ENCODE measurements at regions not wholly inside any gene's neighbourhood (a gene's known extent, or its start where the extent isn't known, plus 50 kb on each side); places are given as distances from the start of the nearest gene placed in this dataset.

- Histone ChIP-seq H3K27me3 (ENCODE audit: control insufficient read depth in 2 of 2, insufficient read depth in 2 of 2, low read length in 2 of 2) (no peaks in the 10 kb centered on the region), H3K4me1 (ENCODE audit: control insufficient read depth, extremely low read depth, insufficient read depth, low read length) (no peaks in the 10 kb centered on the region), H3K36me3 (ENCODE audit: control insufficient read depth in 2 of 2, extremely low read depth in 1 of 2, insufficient read depth in 2 of 2, low read length in 2 of 2) (no peaks in the 10 kb centered on the region), H3K9me3 (replicated peaks; ENCODE audit: control insufficient read depth, insufficient read depth, low read length) (peaks cover 3% of the 10 kb centered on the region), H3K27ac (ENCODE audit: insufficient read depth, low read depth, low read length) (no peak overlapping the region), H3K4me3 (replicated peaks in 1 of 3; ENCODE audit: insufficient read depth in 1 of 3, low read depth in 1 of 3, low read length in 3 of 3) (no peak overlapping the region), H3K4me2 (ENCODE audit: insufficient read depth, low read length) (no peak overlapping the region), H2AFZ (ENCODE audit: low read depth, low read length) (no peak overlapping the region), H4K20me1 (replicated peaks; ENCODE audit: control insufficient read depth, extremely low read depth, insufficient read depth, low read length) (no peaks in the 10 kb centered on the region), H3K9ac (replicated peaks; ENCODE audit: extremely low read depth, insufficient read depth, low read length) (no peak overlapping the region), H3K9me1 (replicated peaks; ENCODE audit: control insufficient read depth, extremely low read depth, insufficient read depth, low read length) (no peaks in the 10 kb centered on the region), H3K79me2 (ENCODE audit: control insufficient read depth, insufficient read depth, low read length) (no peaks in the 10 kb centered on the region)
- dilution Hi-C loops (cut with MboI; ENCODE audit: extremely low pct_ligation_motif_present, low sequenced_read_pairs): no loop called here
- DNase-seq (ENCODE audit: low read depth, low spot score) (no peak), FAIRE-seq (no peak)
- no TSS peak for BruUV-seq (replicated peaks)
- intact Hi-C loops (cut with micrococcal nuclease): no loop called here
- ChIA-PET POLR2A (no interaction called here), CTCF (no interaction called here)
- TF ChIP-seq MYC (IDR thresholded peaks at IDR 0.05; ENCODE audit: low read depth, low read length): no peak
- no peak for TF ChIP-seq EZH2 (IDR thresholded peaks at IDR 0.05; ENCODE audit: borderline replicate concordance, low read depth, low read length, severe bottlenecking)
- TF ChIP-seq MAX (IDR thresholded peaks at IDR 0.05; ENCODE audit: insufficient read depth, insufficient read length): no peak
- no peak for TF ChIP-seq POLR2A (IDR thresholded peaks at IDR 0.05; ENCODE audit: low read depth, low read length)
- no peak for TF ChIP-seq GATA2 (IDR thresholded peaks at IDR 0.05; ENCODE audit: insufficient read depth, insufficient read length, low read depth, low read length)
- TF ChIP-seq JUN (IDR thresholded peaks at IDR 0.05; ENCODE audit: borderline replicate concordance, insufficient read depth, insufficient read length, low read depth): no peak
Measured at GRCh38 chr11:91305402-91305801, 919.2 kb upstream of the FAT3 start.

GRCh38 chr11:91303749-91304148 lies 920.9 kb upstream of the FAT3 start:
- no peak for FAIRE-seq
- TF ChIP-seq CTCF (IDR thresholded peaks at IDR 0.05; ENCODE audit: extremely low read depth in 1 of 2, insufficient read depth in 1 of 2, low read depth in 1 of 2, low read length in 2 of 2) (no peak), MYC (IDR thresholded peaks at IDR 0.05; ENCODE audit: low read depth, low read length) (no peak), JUN (IDR thresholded peaks at IDR 0.05; ENCODE audit: borderline replicate concordance, insufficient read depth, insufficient read length, low read depth) (no peak), GATA2 (IDR thresholded peaks at IDR 0.05; ENCODE audit: insufficient read depth, insufficient read length, low read depth, low read length) (no peak), POLR2A (IDR thresholded peaks at IDR 0.05; ENCODE audit: low read depth, low read length) (no peak), EZH2 (IDR thresholded peaks at IDR 0.05; ENCODE audit: borderline replicate concordance, low read depth, low read length, severe bottlenecking) (no peak), POLR2AphosphoS5 (IDR thresholded peaks at IDR 0.05; ENCODE audit: insufficient read depth, low read depth, low read length) (no peak), MAX (IDR thresholded peaks at IDR 0.05; ENCODE audit: insufficient read depth, insufficient read length) (no peak), FOS (IDR thresholded peaks at IDR 0.05; ENCODE audit: borderline replicate concordance, insufficient read depth, low read length) (no peak)
- no peaks in the 10 kb centered on the region for H4K20me1 ChIP-seq (replicated peaks; ENCODE audit: control insufficient read depth, extremely low read depth, insufficient read depth, low read length)
- H3K4me2 ChIP-seq (ENCODE audit: insufficient read depth, low read length): no peak overlapping the region
- H3K9ac ChIP-seq (replicated peaks; ENCODE audit: extremely low read depth, insufficient read depth, low read length): no peak overlapping the region
- H2AFZ ChIP-seq (ENCODE audit: low read depth, low read length): no peak overlapping the region
- intact Hi-C loops (cut with micrococcal nuclease) (no loop called here), dilution Hi-C loops (cut with MboI; ENCODE audit: extremely low pct_ligation_motif_present, low sequenced_read_pairs) (no loop called here)
- no peak overlapping the region for H3K4me3 ChIP-seq (replicated peaks in 1 of 3; ENCODE audit: insufficient read depth in 1 of 3, low read depth in 1 of 3, low read length in 3 of 3)
- POLR2A ChIA-PET: no interaction called here
- H3K27ac ChIP-seq (ENCODE audit: insufficient read depth, low read depth, low read length): no peak overlapping the region
- no peaks in the 10 kb centered on the region for H3K27me3 ChIP-seq (ENCODE audit: control insufficient read depth in 2 of 2, insufficient read depth in 2 of 2, low read length in 2 of 2)
- no peaks in the 10 kb centered on the region for H3K36me3 ChIP-seq (ENCODE audit: control insufficient read depth in 2 of 2, extremely low read depth in 1 of 2, insufficient read depth in 2 of 2, low read length in 2 of 2)
- CTCF ChIA-PET: no interaction called here
- BruUV-seq (replicated peaks): no TSS peak
- no peaks in the 10 kb centered on the region for H3K79me2 ChIP-seq (ENCODE audit: control insufficient read depth, insufficient read depth, low read length)
- H3K9me1 ChIP-seq (replicated peaks; ENCODE audit: control insufficient read depth, extremely low read depth, insufficient read depth, low read length): no peaks in the 10 kb centered on the region
- H3K9me3 ChIP-seq (replicated peaks; ENCODE audit: control insufficient read depth, insufficient read depth, low read length): peaks cover 3% of the 10 kb centered on the region
- no peak for DNase-seq (ENCODE audit: low read depth, low spot score)
- no peaks in the 10 kb centered on the region for H3K4me1 ChIP-seq (ENCODE audit: control insufficient read depth, extremely low read depth, insufficient read depth, low read length)

All from endothelial cell of umbilical vein (primary cell).